Astrocyte of the cerebellum (primary cell): ENCODE measurements at regions not wholly inside any gene's neighbourhood (a gene's known extent, or its start where the extent isn't known, plus 50 kb on each side); places are given as distances from the start of the nearest gene placed in this dataset.

Experiments
- DNase-seq: peaks from one replicate; pipeline ENCODE4 v3.0.0-alpha.2; 2011; ENCODE audit warnings: low read depth
- H3K4me3 ChIP-seq: 2 replicates; pipeline ENCODE4 v1.5.1; 2011; ENCODE audit warnings: mild to moderate bottlenecking, low read depth, low read length, moderate library complexity
- CTCF ChIP-seq: IDR thresholded peaks from 2 replicates; pipeline ENCODE4 v1.5.1; 2012; ENCODE audit warnings: low read length, low read depth, moderate library complexity, mild to moderate bottlenecking; ENCODE audit errors: missing control alignments
- in situ Hi-C: cut with HindIII; loops from 2 replicates; pipeline ENCODE4 v1.10.0; 2017; ENCODE audit warnings: low sequenced_read_pairs

- in situ Hi-C loops = no loop called here
- no peak for TF ChIP-seq CTCF
- no peak overlapping the region for H3K4me3 ChIP-seq
- no peak for DNase-seq
Measured at GRCh38 chr15:25536801-25537611, 98.2 kb upstream of the UBE3A start.

DNA sequence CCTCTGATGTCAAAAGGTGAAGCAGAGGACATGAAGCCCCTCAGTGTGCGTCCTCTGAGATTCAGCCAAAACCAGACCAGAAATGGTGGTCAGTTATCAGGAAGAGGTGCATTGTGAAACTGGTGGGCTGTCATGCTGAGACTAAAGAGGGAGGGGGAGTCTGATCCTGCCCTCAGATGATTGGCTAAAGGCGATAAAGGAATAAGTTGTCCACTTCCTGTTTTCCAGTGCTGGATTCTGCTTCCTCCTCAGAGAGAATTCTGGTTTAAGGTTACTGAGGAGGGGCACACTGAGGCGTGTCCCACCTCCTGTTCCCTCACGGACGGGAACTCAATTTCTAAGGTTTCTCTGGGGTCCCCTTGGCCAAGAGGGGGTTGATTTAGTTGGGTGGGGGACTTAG is 97.0 kb upstream of the UBE3A start:
- H3K4me3 ChIP-seq = no peak overlapping the region
- DNase-seq = no peak
- no peak for TF ChIP-seq CTCF
- in situ Hi-C loops = no loop called here

DNA sequence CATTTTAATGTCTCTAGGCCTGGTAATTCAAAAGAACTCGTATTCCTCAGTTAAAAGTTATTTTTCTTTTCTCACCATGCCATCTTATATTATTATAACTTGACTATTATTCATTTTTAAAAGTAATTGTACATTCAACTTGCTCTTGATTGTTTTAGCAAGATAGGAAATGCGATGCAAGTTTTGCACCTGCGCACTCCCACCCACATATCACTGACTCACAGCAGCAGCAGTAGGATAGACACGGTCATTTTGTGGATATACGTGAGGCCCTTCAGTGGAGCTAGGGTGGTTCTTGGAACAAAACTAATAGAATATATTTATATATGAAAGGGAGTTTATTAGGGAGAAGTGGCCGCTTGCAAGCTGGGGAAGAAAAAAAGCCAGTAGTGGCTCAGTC is 95.5 kb upstream of the UBE3A start:
- no peak for DNase-seq
- H3K4me3 ChIP-seq = no peak overlapping the region
- TF ChIP-seq CTCF = no peak
- in situ Hi-C loops = no loop called here

GRCh38 chr15:25532269-25533140 is 93.7 kb upstream of the UBE3A start:
- DNase-seq = no peak
- no peak for TF ChIP-seq CTCF
- H3K4me3 ChIP-seq = no peak overlapping the region
- in situ Hi-C loops = no loop called here

GRCh38 chr15:25529774-25530173 is 91.0 kb upstream of the UBE3A start:
- no peak for TF ChIP-seq CTCF
- in situ Hi-C loops = no loop called here

GRCh38 chr15:25527118-25527517 is 88.3 kb upstream of the UBE3A start:
- no peak overlapping the region for H3K4me3 ChIP-seq
- DNase-seq = no peak
- in situ Hi-C loops = no loop called here
- TF ChIP-seq CTCF = no peak

More at GRCh38 chr15:25529774-25530173, 91.0 kb upstream of the UBE3A start:
- DNase-seq = no peak
- no peak overlapping the region for H3K4me3 ChIP-seq
